ENCODE measurements at regions not wholly inside any gene's neighbourhood (a gene's known extent, or its start where the extent isn't known, plus 50 kb on each side); places are given as distances from the start of the nearest gene placed in this dataset.

GRCh38 chr6:40892223-40892622, 146.8 kb downstream of the UNC5CL start:
- no TSS peak for BruUV-seq (replicated peaks)
- no peak for DNase-seq (ENCODE audit: low read depth, low spot score)
- intact Hi-C loops (cut with micrococcal nuclease) = no loop called here
- POLR2A ChIA-PET = no interaction called here
- no peaks in the 10 kb centered on the region for H3K9me2 ChIP-seq (ENCODE audit: insufficient read depth)
- RAD21 ChIA-PET (ENCODE audit: low non-redundant PET in 1 of 2, low total read pairs in 2 of 2, uncharacterized antibody in 2 of 2, unreplicated experiment in 2 of 2) = no interaction called here
- H3K4me1 ChIP-seq (ENCODE audit: control insufficient read depth in 1 of 2, insufficient read depth in 2 of 2, low read length in 2 of 2) = peaks cover 0 to 3% of the 10 kb centered on the region in 2 experiments; a peak in 2 of 4 replicates
- no peak for ATAC-seq
- H3K9me3 ChIP-seq (ENCODE audit: control insufficient read depth in 1 of 2, insufficient read depth in 1 of 2, low read depth in 1 of 2, low read length in 2 of 2) = no peaks in the 10 kb centered on the region
- CTCF ChIA-PET = interaction anchor here (1.1 kb wide), 1 partner anchor 20 kb away, joined by 3 read pairs; no protein-coding TSS in a partner anchor
- no peaks in the 10 kb centered on the region for H3K27me3 ChIP-seq (ENCODE audit: insufficient read depth, low read length)
- H4K20me1 ChIP-seq (ENCODE audit: insufficient read depth) = no peaks in the 10 kb centered on the region
- no peak overlapping the region for H3K27ac ChIP-seq (ENCODE audit: low read depth, low read length)
- H3K4me3 ChIP-seq (replicated peaks in 1 of 2; ENCODE audit: low read depth in 1 of 2, low read length in 2 of 2) = no peak overlapping the region
- no peaks in the 10 kb centered on the region for H3K79me2 ChIP-seq (ENCODE audit: insufficient read depth, low read length)
- no peak for TF ChIP-seq ZNF274 (IDR thresholded peaks at IDR 0.05; ENCODE audit: low read depth, low read length)
- no peak for TF ChIP-seq EZH2phosphoT487 (IDR thresholded peaks at IDR 0.05; ENCODE audit: borderline replicate concordance)
- no peak for TF ChIP-seq FOSL1 (IDR thresholded peaks at IDR 0.05; ENCODE audit: low read depth)
- TF ChIP-seq CEBPB (IDR thresholded peaks at IDR 0.05; ENCODE audit: low read depth) = no peak
- TF ChIP-seq SIN3A (IDR thresholded peaks at IDR 0.05; ENCODE audit: low read depth) = no peak
- no peak for TF ChIP-seq CBX3 (IDR thresholded peaks at IDR 0.05; ENCODE audit: low read depth)
- no peak for TF ChIP-seq ATF3 (IDR thresholded peaks at IDR 0.05)
- no peak for TF ChIP-seq RAD21 (IDR thresholded peaks at IDR 0.05; ENCODE audit: low read depth)
- TF ChIP-seq, protein P1, sequence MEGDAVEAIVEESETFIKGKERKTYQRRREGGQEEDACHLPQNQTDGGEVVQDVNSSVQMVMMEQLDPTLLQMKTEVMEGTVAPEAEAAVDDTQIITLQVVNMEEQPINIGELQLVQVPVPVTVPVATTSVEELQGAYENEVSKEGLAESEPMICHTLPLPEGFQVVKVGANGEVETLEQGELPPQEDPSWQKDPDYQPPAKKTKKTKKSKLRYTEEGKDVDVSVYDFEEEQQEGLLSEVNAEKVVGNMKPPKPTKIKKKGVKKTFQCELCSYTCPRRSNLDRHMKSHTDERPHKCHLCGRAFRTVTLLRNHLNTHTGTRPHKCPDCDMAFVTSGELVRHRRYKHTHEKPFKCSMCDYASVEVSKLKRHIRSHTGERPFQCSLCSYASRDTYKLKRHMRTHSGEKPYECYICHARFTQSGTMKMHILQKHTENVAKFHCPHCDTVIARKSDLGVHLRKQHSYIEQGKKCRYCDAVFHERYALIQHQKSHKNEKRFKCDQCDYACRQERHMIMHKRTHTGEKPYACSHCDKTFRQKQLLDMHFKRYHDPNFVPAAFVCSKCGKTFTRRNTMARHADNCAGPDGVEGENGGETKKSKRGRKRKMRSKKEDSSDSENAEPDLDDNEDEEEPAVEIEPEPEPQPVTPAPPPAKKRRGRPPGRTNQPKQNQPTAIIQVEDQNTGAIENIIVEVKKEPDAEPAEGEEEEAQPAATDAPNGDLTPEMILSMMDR (IDR thresholded peaks at IDR 0.05 in 2 of 3, conservative IDR thresholded peaks at IDR 0.05 in 1 of 3; ENCODE audit: borderline replicate concordance in 1 of 3, insufficient read depth in 1 of 3, low read depth in 2 of 3, low read length in 2 of 3) = no peak
- no peak for TF ChIP-seq SP1 (IDR thresholded peaks at IDR 0.05; ENCODE audit: low read depth)
- TF ChIP-seq EGR1 (IDR thresholded peaks at IDR 0.05; ENCODE audit: low read depth) = no peak
- H3K9ac ChIP-seq (ENCODE audit: low read length) = no peak overlapping the region
- H3K36me3 ChIP-seq (ENCODE audit: control insufficient read depth in 1 of 2, insufficient read depth in 2 of 2, low read length in 2 of 2) = no peaks in the 10 kb centered on the region
- H2AFZ ChIP-seq (ENCODE audit: low read depth, low read length, poor library complexity, severe bottlenecking) = no peak overlapping the region
- no peak overlapping the region for H3K4me2 ChIP-seq (ENCODE audit: low read length)

All from HCT116 (cell line).